Esophagus mucosa (tissue), 1 donor: ENCODE measurements at regions not wholly inside any gene's neighbourhood (a gene's known extent, or its start where the extent isn't known, plus 50 kb on each side); places are given as distances from the start of the nearest gene placed in this dataset.

Source experiments
- ATAC-seq: fragments of 200-7000 bp; cut with Tn5 transposase; one replicate; pipeline ENCODE4 v1.9.1; 2020
- donor health status: DM: yes; HTN: yes; CAD: no.

GRCh38 chr5:26828294-26828693 lies 210.1 kb downstream of the CDH9 start:
- ATAC-seq: no peak

DNA sequence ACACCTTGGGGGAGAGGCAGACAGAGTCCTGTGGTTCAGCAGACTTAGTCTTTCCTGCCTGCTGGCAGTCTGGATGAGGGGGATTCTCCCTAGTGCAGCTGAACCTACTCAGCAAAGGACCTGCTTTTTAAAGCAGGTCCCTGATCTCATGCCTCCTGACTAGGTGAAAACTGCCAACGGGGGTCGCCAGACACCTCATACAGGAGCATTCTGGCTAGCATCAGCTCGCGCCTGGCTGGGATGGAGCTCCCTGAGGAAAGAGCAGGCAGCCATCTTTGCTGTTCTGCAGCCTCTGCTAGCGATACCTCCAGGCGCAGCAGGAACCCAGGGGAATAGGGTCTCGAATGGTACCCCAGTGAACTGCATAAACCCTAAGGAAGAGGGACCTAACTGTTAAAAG lies 225.2 kb downstream of the CDH9 start:
- ATAC-seq: no peak

DNA sequence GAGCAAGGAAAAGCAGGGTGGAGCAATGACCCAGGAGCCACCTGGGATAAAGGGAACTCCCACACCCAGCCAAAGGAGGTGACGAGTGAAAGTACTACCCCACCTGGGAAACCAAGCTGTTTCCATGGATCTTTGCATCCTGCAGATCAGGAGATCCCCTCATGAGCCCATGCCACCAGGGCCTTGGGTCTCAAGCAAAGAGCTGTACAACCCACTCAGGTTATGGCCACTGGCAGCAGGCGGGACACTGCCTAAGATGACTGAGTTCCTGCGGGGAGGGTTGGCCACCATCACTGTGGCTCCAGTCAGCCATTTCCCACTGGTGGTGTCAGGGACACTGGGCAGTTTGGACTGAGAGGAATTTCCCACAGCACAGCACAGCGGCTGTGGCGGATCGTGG lies 225.7 kb downstream of the CDH9 start:
- no peak for ATAC-seq

- no peak for ATAC-seq
Measured at GRCh38 chr5:26807231-26808199, 230.9 kb downstream of the CDH9 start.

DNA sequence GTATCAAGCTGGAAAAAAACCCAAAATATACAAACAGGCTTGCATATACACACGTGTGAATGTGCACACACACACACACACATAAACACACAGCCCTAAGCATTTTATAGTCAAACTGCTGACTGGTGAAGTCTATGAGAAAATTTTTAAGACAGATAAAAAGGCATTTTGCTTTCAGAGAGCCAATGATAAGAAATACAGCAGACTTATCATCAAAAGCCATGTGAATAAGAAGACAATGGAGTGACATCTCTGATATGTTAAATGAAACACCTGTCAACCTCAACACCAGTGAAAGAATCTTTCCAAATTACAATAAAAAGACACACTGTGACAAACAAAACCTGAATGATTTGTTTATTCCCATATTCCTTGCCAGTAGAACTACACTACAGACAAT lies 233.3 kb downstream of the CDH9 start:
- no peak for ATAC-seq

- no peak for ATAC-seq
Measured at GRCh38 chr5:26802944-26803343, 235.4 kb downstream of the CDH9 start.

DNA sequence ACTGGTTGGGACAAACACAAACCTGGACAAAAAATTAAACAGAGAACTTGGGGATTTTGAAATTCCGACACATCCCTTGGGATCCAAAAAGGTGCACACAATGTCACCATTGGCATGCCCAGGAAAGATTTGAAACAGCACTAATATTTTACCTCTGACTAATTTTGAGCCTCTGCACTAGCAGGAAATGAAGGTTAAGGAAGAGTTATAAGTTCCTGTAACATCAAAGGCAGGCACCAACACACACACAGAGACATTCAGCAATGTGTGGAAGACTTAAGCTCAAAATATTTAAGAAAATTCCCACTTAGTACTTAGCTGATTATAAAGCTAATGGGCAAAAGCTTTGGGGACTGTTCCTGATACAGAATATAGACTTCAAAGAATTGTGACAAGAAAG lies 247.0 kb downstream of the CDH9 start:
- ATAC-seq: no peak

DNA sequence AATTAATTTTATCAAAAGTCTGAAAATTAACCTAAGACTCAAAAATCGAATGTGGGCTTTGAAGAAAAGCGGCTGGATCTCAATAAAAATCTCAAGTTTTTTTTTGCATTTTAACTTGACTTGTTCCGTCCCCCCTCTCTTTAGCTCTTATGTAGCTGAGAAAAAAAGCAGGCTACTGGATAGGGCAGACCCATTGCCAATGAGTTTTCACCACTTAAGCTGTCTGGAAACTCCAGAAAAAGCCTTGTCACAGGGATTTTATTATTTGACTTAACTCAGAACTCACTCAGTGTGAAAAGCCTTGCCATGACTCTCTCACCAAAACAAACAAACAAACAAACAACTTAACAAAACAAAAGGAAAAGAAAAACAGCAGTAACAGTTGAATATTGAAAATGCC lies 247.4 kb downstream of the CDH9 start:
- ATAC-seq: no peak

- ATAC-seq: no peak
Measured at GRCh38 chr5:26763215-26763614, 275.2 kb downstream of the CDH9 start.

- no peak for ATAC-seq
Measured at GRCh38 chr5:26761446-26761845, 276.9 kb downstream of the CDH9 start.

DNA sequence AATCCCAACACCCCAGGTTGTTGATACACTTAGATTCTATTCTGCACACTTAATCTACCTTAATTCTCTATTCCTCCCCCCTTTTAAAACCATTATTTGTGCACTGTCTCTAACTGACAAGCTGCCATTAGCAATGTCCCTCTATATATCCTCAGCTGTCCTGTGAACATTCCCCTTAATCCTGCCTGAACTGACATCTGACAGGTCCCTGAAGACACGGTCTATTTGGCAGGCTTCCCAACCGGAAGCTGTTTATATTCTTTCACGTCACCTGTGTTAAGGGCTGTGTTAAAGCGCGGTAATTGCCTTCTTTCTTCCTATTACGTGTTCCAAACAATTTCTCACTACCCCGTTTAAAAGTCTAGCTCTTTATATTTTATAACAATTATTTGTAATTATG lies 277.3 kb downstream of the CDH9 start:
- no peak for ATAC-seq

DNA sequence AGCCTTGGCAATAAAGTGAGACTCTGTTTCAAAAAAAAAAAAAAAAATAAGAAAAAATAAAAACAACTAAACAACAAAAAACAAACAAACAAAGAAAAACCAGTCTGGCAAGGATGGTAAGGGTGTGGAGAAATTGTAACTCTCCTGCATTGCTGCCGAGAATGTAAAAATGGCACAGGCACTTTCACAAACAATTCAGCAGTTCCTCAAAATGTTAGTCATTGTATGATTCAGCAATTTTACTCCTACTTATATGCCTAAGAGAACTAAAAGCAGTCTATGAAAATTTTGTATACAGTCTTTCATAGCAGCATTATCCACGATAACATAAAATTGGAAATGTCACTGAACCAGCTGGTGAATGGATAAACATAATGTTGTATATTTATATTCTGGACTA lies 280.4 kb downstream of the CDH9 start:
- no peak for ATAC-seq

GRCh38 chr5:26749829-26750228 lies 288.6 kb downstream of the CDH9 start:
- ATAC-seq: no peak

DNA sequence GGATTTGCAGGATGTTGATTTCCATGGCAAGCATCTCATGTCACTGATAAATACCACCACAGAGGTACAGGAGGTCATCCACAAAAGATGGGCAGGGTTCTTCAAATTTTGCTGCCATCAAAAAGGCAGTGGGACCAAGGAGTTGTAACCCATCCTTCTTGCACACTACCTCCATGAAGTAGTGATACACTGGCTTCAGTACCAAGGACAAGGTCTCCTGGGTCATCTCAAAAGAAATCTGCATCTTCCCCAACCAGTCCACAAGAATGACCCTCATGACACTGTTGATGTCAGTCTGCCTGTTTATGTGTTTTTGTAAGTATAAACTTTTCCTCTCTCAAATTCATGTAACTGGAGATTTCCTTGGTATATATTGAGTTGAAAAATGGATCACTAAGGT lies 298.2 kb downstream of the CDH9 start:
- no peak for ATAC-seq

GRCh38 chr5:26737348-26738265 lies 300.8 kb downstream of the CDH9 start:
- no peak for ATAC-seq

GRCh38 chr5:26727916-26728315 lies 310.5 kb downstream of the CDH9 start:
- ATAC-seq: no peak

- no peak for ATAC-seq
Measured at GRCh38 chr5:26719803-26720202, 318.6 kb downstream of the CDH9 start.

DNA sequence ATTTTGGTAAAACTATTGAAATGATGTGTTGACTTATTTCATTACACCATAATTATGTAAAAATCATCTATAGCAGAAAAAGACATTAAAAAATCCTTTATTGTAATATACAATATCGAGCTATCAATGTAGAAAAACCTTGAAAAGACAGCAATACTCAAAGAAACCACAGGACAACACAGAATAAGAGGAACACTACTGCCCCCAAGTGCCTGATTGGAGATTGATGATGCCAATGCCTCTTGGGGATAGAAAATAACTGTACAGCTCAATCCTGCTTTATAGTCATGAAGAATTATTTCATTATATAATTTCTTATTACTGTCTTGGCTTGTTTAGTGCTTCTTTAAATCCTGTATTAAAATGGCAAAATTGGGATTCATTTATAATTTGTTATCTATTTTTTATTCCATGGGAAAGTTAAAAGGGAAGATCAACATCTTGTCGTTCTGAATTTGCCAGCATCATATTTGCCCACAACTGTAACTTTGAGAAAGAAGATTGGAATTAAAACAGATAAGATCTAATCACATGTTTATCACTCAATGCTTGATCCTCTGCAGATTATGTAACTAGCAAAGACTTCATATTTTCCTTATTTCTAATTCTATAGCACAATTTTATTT lies 337.5 kb downstream of the CDH9 start:
- ATAC-seq: no peak

DNA sequence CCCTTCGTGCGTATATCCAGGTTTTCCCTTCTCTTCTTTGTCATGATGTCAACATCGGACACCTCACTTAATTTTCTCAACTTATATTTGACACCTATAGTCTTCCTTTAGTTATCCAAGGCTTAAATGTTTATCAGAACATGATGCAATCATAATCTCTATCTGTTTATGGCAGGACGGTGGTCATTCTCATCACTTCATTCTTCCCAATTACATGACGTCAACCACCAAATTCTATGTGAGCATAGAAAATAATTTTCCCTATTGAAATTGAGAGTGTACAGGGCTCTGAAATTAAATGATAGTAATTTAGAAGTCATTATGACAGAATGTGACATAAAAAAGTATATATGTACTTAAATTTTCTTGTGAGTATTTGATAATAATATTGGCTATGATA lies 345.4 kb downstream of the CDH9 start:
- ATAC-seq: no peak

- ATAC-seq: no peak
Measured at GRCh38 chr5:26691486-26691885, 346.9 kb downstream of the CDH9 start.

- ATAC-seq: no peak
Measured at GRCh38 chr5:26690511-26690910, 347.9 kb downstream of the CDH9 start.

DNA sequence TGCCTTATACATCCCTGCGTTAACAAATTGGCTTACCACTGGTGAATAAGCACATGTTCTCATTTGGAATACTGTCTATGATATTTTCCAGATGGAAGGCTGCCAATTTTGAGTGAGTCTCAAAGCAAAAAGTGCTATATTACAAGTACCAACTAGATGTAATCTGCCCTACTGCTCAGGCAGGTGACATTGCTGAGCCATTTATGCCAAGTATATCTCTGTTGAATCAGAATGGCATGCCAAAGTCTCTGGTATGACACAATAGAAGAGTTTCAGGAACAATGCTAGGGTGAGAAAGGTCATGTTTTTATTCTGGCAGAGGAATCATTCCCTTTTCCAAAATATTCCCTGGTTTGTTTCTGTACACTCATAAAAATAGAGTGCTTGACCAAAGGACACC lies 356.5 kb downstream of the CDH9 start:
- no peak for ATAC-seq

DNA sequence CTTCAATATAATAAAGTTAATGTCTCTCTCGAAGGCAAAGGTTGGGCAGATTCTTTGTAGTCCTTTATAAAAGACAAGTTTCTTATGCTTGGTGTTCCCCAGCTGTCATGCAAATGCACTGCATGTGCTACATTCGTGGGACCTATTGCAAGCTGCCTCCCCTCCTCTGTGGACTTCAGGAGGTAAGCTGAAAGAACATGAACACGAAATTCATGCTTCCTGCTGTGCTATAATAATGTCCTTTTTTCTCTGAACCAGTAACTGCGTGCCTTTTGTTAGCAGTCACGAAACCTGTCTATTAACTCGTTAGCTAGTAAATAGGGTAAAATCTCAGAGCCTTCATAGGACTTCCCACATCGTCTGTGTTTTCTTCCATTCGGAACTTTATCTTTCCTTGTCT lies 363.5 kb downstream of the CDH9 start:
- ATAC-seq: no peak
